Osteoblast (primary cell): ENCODE measurements at regions not wholly inside any gene's neighbourhood (a gene's known extent, or its start where the extent isn't known, plus 50 kb on each side); places are given as distances from the start of the nearest gene placed in this dataset.

Experiments
- DNase-seq: peaks from one replicate; pipeline ENCODE4 v3.0.0; 2011; ENCODE audit warnings: low spot score, mixed read lengths; ENCODE audit not compliant: insufficient read length; ENCODE audit errors: missing footprints
- H2AFZ ChIP-seq: 2 replicates; pipeline ENCODE4 v1.6.0; 2011; ENCODE audit warnings: mild to moderate bottlenecking, low read length
- H3K27ac ChIP-seq: 2 replicates; pipeline ENCODE4 v1.5.1; 2011; ENCODE audit warnings: mild to moderate bottlenecking, low read depth, low read length, moderate library complexity
- H3K27me3 ChIP-seq: 2 replicates; pipeline ENCODE4 v1.6.0; 2012; ENCODE audit warnings: mild to moderate bottlenecking, control low read depth, inconsistent platforms, low read length, moderate library complexity; ENCODE audit not compliant: insufficient read depth
- H3K36me3 ChIP-seq: 2 replicates; pipeline ENCODE4 v1.5.1; 2011; ENCODE audit warnings: mild to moderate bottlenecking, low read length, control low read depth, moderate library complexity; ENCODE audit not compliant: insufficient read depth
- H3K4me1 ChIP-seq: 2 replicates; pipeline ENCODE4 v1.5.1; 2011; ENCODE audit warnings: mild to moderate bottlenecking, low read length, control low read depth, moderate library complexity; ENCODE audit not compliant: insufficient read depth
- H3K4me2 ChIP-seq: 2 replicates; pipeline ENCODE4 v1.6.0; 2011; ENCODE audit warnings: mild to moderate bottlenecking, low read length; ENCODE audit not compliant: insufficient read depth
- H3K4me3 ChIP-seq: fragments of 200-600 bp; sonication (generic); 3 replicates; pipeline ENCODE4 v1.5.1; 2012; ENCODE audit warnings: mild to moderate bottlenecking, low read length, inconsistent platforms; ENCODE audit not compliant: insufficient read depth
- H3K79me2 ChIP-seq: 2 replicates; pipeline ENCODE4 v1.6.0; 2012; ENCODE audit warnings: mild to moderate bottlenecking, low read length, control low read depth, inconsistent platforms; ENCODE audit not compliant: insufficient read depth
- H3K9me3 ChIP-seq: 2 replicates; pipeline ENCODE4 v1.5.1; 2011; ENCODE audit warnings: low read depth, low read length, control low read depth
- H4K20me1 ChIP-seq: 2 replicates; pipeline ENCODE4 v1.6.0; 2012; ENCODE audit warnings: mild to moderate bottlenecking, low read length, control low read depth; ENCODE audit not compliant: insufficient read depth
- CTCF ChIP-seq: IDR thresholded peaks from 2 replicates; pipeline ENCODE4 v1.5.1; 2011; ENCODE audit warnings: mild to moderate bottlenecking, low read depth, low read length, moderate library complexity; ENCODE audit errors: extremely low read depth

GRCh38 chr15:31554261-31554660 lies 227.6 kb downstream of the KLF13 start:
- H2AFZ ChIP-seq, result peak overlapping the region; percentile 85
- H3K4me3 ChIP-seq, result no peak overlapping the region
- no peaks in the 10 kb centered on the region for H4K20me1 ChIP-seq
- H3K4me1 ChIP-seq, result peaks cover 5% of the 10 kb centered on the region
- no peak overlapping the region for H3K27ac ChIP-seq
- no peak for TF ChIP-seq CTCF
- no peaks in the 10 kb centered on the region for H3K27me3 ChIP-seq
- peak overlapping the region; percentile 26 for H3K4me2 ChIP-seq
- H3K9me3 ChIP-seq, result no peaks in the 10 kb centered on the region
- H3K36me3 ChIP-seq, result no peaks in the 10 kb centered on the region
- peak; percentile 94 for DNase-seq
- no peaks in the 10 kb centered on the region for H3K79me2 ChIP-seq

- Histone ChIP-seq H3K4me3 (no peak overlapping the region), H4K20me1 (no peaks in the 10 kb centered on the region), H3K4me2 (no peak overlapping the region), H3K27me3 (no peaks in the 10 kb centered on the region), H3K9me3 (no peaks in the 10 kb centered on the region), H2AFZ (no peak overlapping the region), H3K27ac (no peak overlapping the region), H3K36me3 (no peaks in the 10 kb centered on the region), H3K4me1 (peaks cover 5% of the 10 kb centered on the region), H3K79me2 (no peaks in the 10 kb centered on the region)
- no peak for TF ChIP-seq CTCF
- DNase-seq, result no peak
Measured at GRCh38 chr15:31555022-31555421, 228.4 kb downstream of the KLF13 start.

GRCh38 chr15:31556494-31557150 lies 230.0 kb downstream of the KLF13 start:
- peak; percentile 66 for DNase-seq
- H3K79me2 ChIP-seq, result no peaks in the 10 kb centered on the region
- no peak overlapping the region for H3K4me2 ChIP-seq
- H3K9me3 ChIP-seq, result no peaks in the 10 kb centered on the region
- TF ChIP-seq CTCF, result no peak
- no peaks in the 10 kb centered on the region for H3K27me3 ChIP-seq
- H2AFZ ChIP-seq, result no peak overlapping the region
- no peaks in the 10 kb centered on the region for H4K20me1 ChIP-seq
- H3K36me3 ChIP-seq, result no peaks in the 10 kb centered on the region
- H3K4me1 ChIP-seq, result peaks cover 5% of the 10 kb centered on the region
- H3K4me3 ChIP-seq, result no peak overlapping the region
- H3K27ac ChIP-seq, result no peak overlapping the region

- no peaks in the 10 kb centered on the region for H4K20me1 ChIP-seq
- peaks cover 5% of the 10 kb centered on the region for H3K4me1 ChIP-seq
- no peak overlapping the region for H3K4me3 ChIP-seq
- H3K36me3 ChIP-seq, result no peaks in the 10 kb centered on the region
- H3K9me3 ChIP-seq, result no peaks in the 10 kb centered on the region
- H3K27me3 ChIP-seq, result no peaks in the 10 kb centered on the region
- DNase-seq, result no peak
- H3K27ac ChIP-seq, result no peak overlapping the region
- no peak overlapping the region for H2AFZ ChIP-seq
- no peak for TF ChIP-seq CTCF
- no peak overlapping the region for H3K4me2 ChIP-seq
- no peaks in the 10 kb centered on the region for H3K79me2 ChIP-seq
Measured at GRCh38 chr15:31557899-31558298, 231.3 kb downstream of the KLF13 start.
